ENCODE measurements at regions not wholly inside any gene's neighbourhood (a gene's known extent, or its start where the extent isn't known, plus 50 kb on each side); places are given as distances from the start of the nearest gene placed in this dataset.

- TF ChIP-seq JUND (IDR thresholded peaks at IDR 0.05): no peak
- TF ChIP-seq FOXM1 (IDR thresholded peaks at IDR 0.05; ENCODE audit: low read depth): no peak
- TF ChIP-seq MXI1 (IDR thresholded peaks at IDR 0.05; ENCODE audit: low read depth, low read length): no peak
- no peak for TF ChIP-seq CTCF (IDR thresholded peaks at IDR 0.05)
- TF ChIP-seq MEF2A (IDR thresholded peaks at IDR 0.05; ENCODE audit: borderline replicate concordance, low read depth): no peak
- no peak for TF ChIP-seq NFIC (IDR thresholded peaks at IDR 0.05; ENCODE audit: borderline replicate concordance)
- TF ChIP-seq EP300 (IDR thresholded peaks at IDR 0.05; ENCODE audit: borderline replicate concordance in 1 of 2, low read depth in 1 of 2, low read length in 1 of 2): no peak
- no peak for TF ChIP-seq POLR2AphosphoS5 (IDR thresholded peaks at IDR 0.05; ENCODE audit: low read depth, low read length)
- no peak for TF ChIP-seq ELF1 (IDR thresholded peaks at IDR 0.05)
These were observed 207.3 kb downstream of the CXCL12 start for GRCh38 chr10:44177610-44178009.
